ENCODE measurements at regions not wholly inside any gene's neighbourhood (a gene's known extent, or its start where the extent isn't known, plus 50 kb on each side); places are given as distances from the start of the nearest gene placed in this dataset.

GRCh38 chr18:45282101-45282812 is 333.0 kb upstream of the SLC14A2 start:
- no peak for DNase-seq
- no peaks in the 10 kb centered on the region for H3K36me3 ChIP-seq
- no peak overlapping the region for H3K4me3 ChIP-seq
- intact Hi-C loops (cut with DNase I; ENCODE audit: low total_unique reads) = no loop called here
- no peaks in the 10 kb centered on the region for H3K27me3 ChIP-seq
- in situ Hi-C loops (cut with MboI; ENCODE audit: low sequenced_read_pairs in 4 of 4) = no loop called here
- ATAC-seq = no peak
- no peak overlapping the region for H3K27ac ChIP-seq
- TF ChIP-seq POLR2A (IDR thresholded peaks at IDR 0.05) (no peak), CTCF (IDR thresholded peaks at IDR 0.05 in 4 of 5, conservative IDR thresholded peaks at IDR 0.05 in 1 of 5) (no peak)
- no peaks in the 10 kb centered on the region for H3K9me3 ChIP-seq
- H3K4me1 ChIP-seq = no peaks in the 10 kb centered on the region

- DNase-seq = no peak
- ATAC-seq = no peak
- in situ Hi-C loops (cut with MboI; ENCODE audit: low sequenced_read_pairs in 4 of 4) = no loop called here
- Histone ChIP-seq H3K27me3 (no peaks in the 10 kb centered on the region), H3K4me1 (no peaks in the 10 kb centered on the region), H3K27ac (no peak overlapping the region), H3K4me3 (no peak overlapping the region), H3K9me3 (no peaks in the 10 kb centered on the region), H3K36me3 (no peaks in the 10 kb centered on the region)
- intact Hi-C loops (cut with DNase I; ENCODE audit: low total_unique reads) = no loop called here
- TF ChIP-seq CTCF (IDR thresholded peaks at IDR 0.05 in 4 of 5, conservative IDR thresholded peaks at IDR 0.05 in 1 of 5) = no peak
- TF ChIP-seq POLR2A (IDR thresholded peaks at IDR 0.05) = no peak
These were observed 331.1 kb upstream of the SLC14A2 start for GRCh38 chr18:45284174-45284573.

- ATAC-seq = no peak
- H3K4me3 ChIP-seq = no peak overlapping the region
- H3K27me3 ChIP-seq = no peaks in the 10 kb centered on the region
- TF ChIP-seq CTCF (IDR thresholded peaks at IDR 0.05 in 4 of 5, conservative IDR thresholded peaks at IDR 0.05 in 1 of 5) = no peak
- TF ChIP-seq POLR2A (IDR thresholded peaks at IDR 0.05) = no peak
- intact Hi-C loops (cut with DNase I; ENCODE audit: low total_unique reads) (no loop called here), in situ Hi-C loops (cut with MboI; ENCODE audit: low sequenced_read_pairs in 4 of 4) (no loop called here)
- no peak overlapping the region for H3K27ac ChIP-seq
- H3K36me3 ChIP-seq = no peaks in the 10 kb centered on the region
- H3K9me3 ChIP-seq = no peaks in the 10 kb centered on the region
- no peaks in the 10 kb centered on the region for H3K4me1 ChIP-seq
- DNase-seq = no peak
These were observed 330.4 kb upstream of the SLC14A2 start for GRCh38 chr18:45284851-45285250.

- Histone ChIP-seq H3K9me3 (no peaks in the 10 kb centered on the region), H3K27me3 (no peaks in the 10 kb centered on the region), H3K27ac (no peak overlapping the region), H3K36me3 (no peaks in the 10 kb centered on the region), H3K4me3 (no peak overlapping the region), H3K4me1 (no peaks in the 10 kb centered on the region)
- ATAC-seq = peak; percentile 80 to 89
- intact Hi-C loops (cut with DNase I; ENCODE audit: low total_unique reads) (no loop called here), in situ Hi-C loops (cut with MboI; ENCODE audit: low sequenced_read_pairs in 4 of 4) (no loop called here)
- TF ChIP-seq CTCF (IDR thresholded peaks at IDR 0.05 in 4 of 5, conservative IDR thresholded peaks at IDR 0.05 in 1 of 5) (no peak), POLR2A (IDR thresholded peaks at IDR 0.05) (no peak)
- DNase-seq = peak; percentile 11 to 52
These were observed 330.0 kb upstream of the SLC14A2 start for GRCh38 chr18:45285251-45285650.

GRCh38 chr18:45286431-45286830 is 328.8 kb upstream of the SLC14A2 start:
- no peaks in the 10 kb centered on the region for H3K27me3 ChIP-seq
- ATAC-seq (no peak), DNase-seq (no peak)
- H3K27ac ChIP-seq = no peak overlapping the region
- H3K36me3 ChIP-seq = no peaks in the 10 kb centered on the region
- H3K9me3 ChIP-seq = no peaks in the 10 kb centered on the region
- no peak overlapping the region for H3K4me3 ChIP-seq
- intact Hi-C loops (cut with DNase I; ENCODE audit: low total_unique reads) = no loop called here
- TF ChIP-seq CTCF (IDR thresholded peaks at IDR 0.05 in 4 of 5, conservative IDR thresholded peaks at IDR 0.05 in 1 of 5) (no peak), POLR2A (IDR thresholded peaks at IDR 0.05) (no peak)
- H3K4me1 ChIP-seq = no peaks in the 10 kb centered on the region
- in situ Hi-C loops (cut with MboI; ENCODE audit: low sequenced_read_pairs in 4 of 4) = no loop called here
